ENCODE measurements at regions not wholly inside any gene's neighbourhood (a gene's known extent, or its start where the extent isn't known, plus 50 kb on each side); places are given as distances from the start of the nearest gene placed in this dataset.
A peak's percentile ranks its signal among the peaks of the same experiment; 100 is the strongest.

DNA sequence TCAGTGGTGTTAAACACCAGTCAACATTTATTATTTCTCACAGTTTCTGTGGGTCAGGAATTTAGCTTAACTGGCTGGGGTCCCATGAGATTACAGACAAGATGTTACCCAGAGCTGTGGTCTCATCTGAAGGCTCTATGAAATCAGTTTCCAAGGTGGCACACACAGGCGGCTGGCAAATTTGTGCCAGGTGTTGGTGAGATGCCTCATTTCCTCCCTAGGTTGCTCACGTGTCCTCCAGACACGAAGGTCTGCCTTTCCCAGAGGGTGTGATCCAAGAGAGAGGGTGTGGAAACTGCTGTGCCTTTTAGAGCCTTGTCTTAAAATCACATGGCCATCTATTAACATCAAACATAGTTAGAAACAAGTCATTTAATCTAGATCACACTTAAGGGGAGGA is 209.0 kb downstream of the JCAD start:
- no peak for DNase-seq

DNA sequence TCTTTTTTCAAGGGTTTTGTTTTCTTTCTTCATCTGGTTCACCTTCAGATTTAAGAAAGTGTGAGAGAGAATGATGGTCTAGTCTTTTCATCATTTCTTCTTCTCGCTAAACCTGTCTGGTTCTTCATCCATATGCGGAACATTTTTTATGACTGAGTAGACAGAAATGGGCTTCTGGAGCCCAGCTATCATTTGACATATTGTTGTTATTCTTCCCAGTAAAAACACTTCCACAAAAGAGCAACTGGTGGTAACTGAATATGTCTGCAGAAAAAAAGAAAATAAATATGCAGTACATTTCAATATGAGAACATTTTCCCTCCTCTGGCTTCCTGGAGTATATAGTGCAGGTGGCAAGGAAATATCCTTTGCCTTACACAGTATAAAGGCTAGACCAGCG is 209.5 kb downstream of the JCAD start:
- DNase-seq: no peak

GRCh38 chr10:29849126-29849833 is 210.1 kb downstream of the JCAD start:
- peak; percentile 74 for DNase-seq

GRCh38 chr10:29846881-29847280 is 212.1 kb upstream of the SVIL start:
- DNase-seq: no peak

- DNase-seq: no peak
Measured at GRCh38 chr10:29845166-29845565, 210.4 kb upstream of the SVIL start.

- no peak for DNase-seq
Measured at GRCh38 chr10:29843143-29843542, 208.4 kb upstream of the SVIL start.

DNA sequence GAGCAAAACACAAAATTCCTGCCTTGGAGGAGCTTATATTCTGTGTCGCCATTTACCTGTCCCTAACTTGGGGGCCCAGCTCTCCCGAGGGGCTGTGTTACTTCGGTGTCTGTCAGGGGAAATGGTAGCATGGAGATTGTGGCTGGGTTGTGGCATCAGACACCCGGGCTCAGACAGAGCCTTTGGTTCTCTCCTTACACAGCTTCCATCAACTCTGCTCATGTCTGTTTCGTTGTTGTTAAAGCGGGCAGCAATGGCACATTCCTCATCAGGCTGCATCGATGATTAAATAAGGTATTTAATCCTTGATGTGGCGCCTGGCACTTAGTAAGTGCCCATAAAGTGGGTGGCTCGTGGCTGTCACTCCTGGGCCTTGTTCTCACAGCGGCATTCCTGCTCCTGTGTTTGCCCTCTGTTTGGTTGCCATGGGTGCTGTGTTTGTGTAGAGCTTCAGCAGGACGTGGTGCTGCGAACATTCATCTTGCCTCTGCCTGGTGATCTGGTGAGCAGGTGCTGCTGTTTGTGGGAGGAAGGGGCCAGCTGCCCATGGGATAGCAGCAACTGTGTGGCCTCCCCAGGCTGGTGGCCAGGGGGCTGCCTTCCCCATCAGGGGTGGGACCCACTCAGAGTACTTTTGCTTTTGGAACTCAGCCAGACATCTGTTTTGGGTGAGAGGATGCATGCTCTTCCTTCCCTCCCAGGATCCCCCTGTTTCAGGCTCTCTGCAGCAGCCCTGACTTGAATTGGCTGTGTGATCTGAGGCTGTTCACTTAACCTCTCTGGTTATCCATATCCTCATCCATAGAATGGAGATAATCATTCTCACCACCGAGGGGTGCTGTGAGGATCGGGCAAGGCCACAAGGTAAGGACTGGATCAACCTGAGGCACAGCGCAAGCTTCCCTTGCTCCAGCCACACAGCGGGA is 207.2 kb upstream of the SVIL start:
- DNase-seq: no peak

DNA sequence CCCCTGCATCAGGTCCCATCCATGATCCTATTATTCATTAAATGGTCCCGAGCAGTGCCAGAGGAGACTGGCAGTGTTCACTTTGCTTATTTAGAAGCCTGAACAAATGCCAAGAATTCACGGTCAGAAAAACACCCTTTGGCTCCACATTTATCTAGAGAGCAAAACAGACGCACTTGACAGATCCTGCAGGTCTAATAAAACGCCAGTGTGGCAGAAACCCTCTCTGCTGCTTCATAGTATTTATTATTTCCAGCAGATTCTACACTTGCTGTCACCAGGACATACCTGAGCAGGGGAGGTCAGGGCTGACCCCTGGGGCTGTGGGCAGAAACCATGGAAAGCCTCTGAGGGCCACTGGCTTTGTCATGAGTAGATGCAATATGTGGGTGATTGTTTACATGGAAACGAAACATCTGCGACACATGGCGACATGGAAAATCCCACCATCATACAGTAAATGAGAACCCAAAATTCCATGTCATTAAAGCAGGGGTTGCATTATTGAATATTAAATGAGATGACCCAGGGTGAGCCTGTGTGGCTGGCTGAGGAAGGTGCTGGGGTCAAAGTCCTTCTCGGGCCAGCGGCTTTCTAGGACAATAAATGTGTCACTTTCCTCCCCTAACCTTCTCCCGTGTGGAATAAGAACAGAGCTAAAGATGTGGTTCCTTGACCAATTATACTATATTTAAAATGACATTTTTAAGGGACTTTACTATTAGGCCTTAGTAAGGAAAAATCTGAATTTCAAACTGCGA is 205.9 kb upstream of the SVIL start:
- no peak for DNase-seq

GRCh38 chr10:29839826-29840515 is 205.2 kb upstream of the SVIL start:
- DNase-seq: no peak

- no peak for DNase-seq
Measured at GRCh38 chr10:29838539-29838938, 203.8 kb upstream of the SVIL start.

GRCh38 chr10:29837586-29837985 is 202.8 kb upstream of the SVIL start:
- DNase-seq: no peak

- no peak for DNase-seq
Measured at GRCh38 chr10:29836396-29836795, 201.6 kb upstream of the SVIL start.

GRCh38 chr10:29835055-29835454 is 200.3 kb upstream of the SVIL start:
- no peak for DNase-seq

GRCh38 chr10:29830531-29831512 is 196.1 kb upstream of the SVIL start:
- DNase-seq: no peak

DNA sequence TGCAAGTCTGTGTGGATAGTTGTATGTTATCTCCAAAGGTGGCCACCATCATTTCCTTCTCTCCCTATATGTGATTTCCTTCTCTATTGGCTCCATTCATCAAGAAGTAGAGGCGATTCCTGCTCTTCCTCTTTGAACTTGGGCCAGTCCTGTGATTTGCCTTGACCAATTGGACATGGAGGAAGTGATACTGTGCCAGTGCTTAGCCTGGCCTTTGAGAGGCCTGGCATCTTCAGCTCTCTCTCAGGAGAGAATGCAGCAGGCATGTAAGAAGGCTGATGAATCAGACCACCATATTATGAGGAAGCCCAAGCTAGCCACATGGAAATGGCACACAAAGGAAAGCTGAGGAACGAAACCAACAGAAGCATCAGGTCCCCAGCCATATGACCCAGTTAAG is 195.0 kb upstream of the SVIL start:
- DNase-seq: peak; percentile 37

- peak; percentile 74 for DNase-seq
Measured at GRCh38 chr10:29828956-29829355, 194.2 kb upstream of the SVIL start.

DNA sequence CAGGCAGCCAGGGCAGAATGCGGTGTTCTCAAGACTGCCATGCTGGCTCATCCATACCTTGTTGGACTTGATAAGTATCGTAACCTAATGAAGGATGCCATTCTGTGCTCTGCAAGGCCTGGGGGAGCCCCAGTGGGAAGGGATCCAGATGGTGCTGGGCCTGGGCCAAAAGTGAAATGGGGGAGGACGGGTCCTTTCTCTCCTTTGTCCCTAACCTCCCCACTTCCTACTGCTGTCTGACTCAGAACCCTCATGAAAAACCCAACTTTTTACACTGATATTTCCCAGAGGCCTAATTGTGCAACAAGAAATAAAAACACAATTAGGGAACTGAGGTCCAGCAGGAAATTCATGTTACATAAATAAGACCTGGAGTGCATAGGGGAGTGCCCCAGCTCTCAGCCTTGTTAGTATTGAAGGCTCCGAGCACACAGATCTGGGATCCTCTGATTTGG is 193.7 kb upstream of the SVIL start:
- peak; percentile 87 for DNase-seq

DNA sequence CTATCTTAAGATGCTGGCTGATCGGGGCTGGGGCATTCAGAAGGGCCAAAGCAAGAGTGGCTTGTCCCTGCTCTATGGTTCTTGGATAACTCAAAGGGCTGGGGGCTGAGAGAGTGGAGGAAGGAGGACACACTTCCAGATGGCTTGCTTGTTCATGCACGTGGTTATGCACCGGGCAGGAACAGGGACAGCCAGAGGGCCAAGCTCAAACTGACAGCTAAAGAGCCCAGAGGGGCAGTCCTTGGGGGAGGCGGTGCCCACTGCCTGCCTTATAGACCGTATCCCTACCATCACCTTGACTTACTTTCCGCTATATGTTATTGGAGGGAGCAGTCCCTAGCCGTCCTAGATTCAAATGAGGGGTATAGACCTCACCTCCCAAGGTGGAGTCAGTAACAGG is 192.7 kb upstream of the SVIL start:
- DNase-seq: no peak

GRCh38 chr10:29826801-29827450 is 192.2 kb upstream of the SVIL start:
- DNase-seq: peak; percentile 42

- DNase-seq: no peak
Measured at GRCh38 chr10:29826221-29826620, 191.4 kb upstream of the SVIL start.

DNA sequence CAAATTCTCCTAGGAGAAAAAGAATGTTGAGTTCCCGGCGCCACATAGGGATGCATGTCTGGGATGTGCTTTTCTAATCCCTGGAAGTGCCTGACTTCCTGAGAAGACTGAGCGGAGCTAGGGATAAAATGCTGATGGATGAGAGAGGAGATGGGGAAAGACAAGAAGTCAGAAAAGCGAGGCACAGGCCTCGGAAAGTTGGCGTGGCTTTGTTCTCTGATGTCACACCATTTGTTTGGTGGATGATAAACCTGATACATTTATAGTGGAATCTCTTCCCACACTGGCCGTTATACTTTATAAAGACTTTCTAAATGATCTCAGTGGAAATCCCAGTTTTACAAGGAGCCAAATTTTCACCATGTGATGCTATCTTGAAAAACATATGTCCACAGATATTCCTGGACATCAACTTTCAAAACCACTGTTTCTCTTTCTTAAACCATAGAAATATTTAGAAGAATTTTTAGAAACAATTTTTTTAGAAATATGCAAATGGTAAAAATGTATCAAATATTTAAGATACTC is 188.8 kb upstream of the SVIL start:
- peak; percentile 26 for DNase-seq

All from suppressor macrophage treated with lipopolysaccharide for 4 hours (primary cell).